Astrocyte (in vitro differentiated cells and primary cell): ENCODE measurements at regions not wholly inside any gene's neighbourhood (a gene's known extent, or its start where the extent isn't known, plus 50 kb on each side); places are given as distances from the start of the nearest gene placed in this dataset.

ENCODE experiments used
- DNase-seq: peaks from one replicate; pipeline ENCODE4 v3.0.0-alpha.2; 2010; ENCODE audit warnings: low read depth
- FAIRE-seq: peaks from 2 replicates; lab custom pipeline; 2011; peaks lifted over from hg19 to GRCh38; lab: Jason Lieb, UNC
- H2AFZ ChIP-seq: 2 replicates; pipeline ENCODE4 v1.6.0; 2012; ENCODE audit warnings: low read depth, low read length, inconsistent platforms
- H3K27ac ChIP-seq: 2 replicates; pipeline ENCODE4 v1.5.1; 2011; ENCODE audit warnings: low read depth, low read length, inconsistent platforms
- H3K27me3 ChIP-seq: 2 replicates; pipeline ENCODE4 v1.6.0; 2011; ENCODE audit warnings: low read length, inconsistent platforms; ENCODE audit not compliant: insufficient read depth
- H3K36me3 ChIP-seq: 2 replicates; pipeline ENCODE4 v1.5.1; 2011; ENCODE audit warnings: low read length, inconsistent platforms; ENCODE audit not compliant: insufficient read depth
- H3K4me1 ChIP-seq: 2 replicates; pipeline ENCODE4 v1.5.1; 2011; ENCODE audit warnings: low read length, inconsistent platforms; ENCODE audit not compliant: insufficient read depth
- H3K4me2 ChIP-seq: 2 replicates; pipeline ENCODE4 v1.6.0; 2012; ENCODE audit warnings: low read length, inconsistent platforms
- H3K4me3 ChIP-seq: 2 replicates; pipeline ENCODE4 v1.5.1; 2011; ENCODE audit warnings: low read depth, mild to moderate bottlenecking, low read length, inconsistent platforms; ENCODE audit not compliant: insufficient read depth
- H3K79me2 ChIP-seq: 2 replicates; pipeline ENCODE4 v1.6.0; 2012; ENCODE audit warnings: mild to moderate bottlenecking, low read length, inconsistent platforms; ENCODE audit not compliant: insufficient read depth
- H3K9ac ChIP-seq: 2 replicates; pipeline ENCODE4 v1.6.0; 2012; ENCODE audit warnings: mild to moderate bottlenecking, low read length, inconsistent platforms
- H3K9me3 ChIP-seq: 2 replicates; pipeline ENCODE4 v1.5.1; 2012; ENCODE audit warnings: low read depth, mild to moderate bottlenecking, low read length, inconsistent platforms; ENCODE audit not compliant: insufficient read depth
- H4K20me1 ChIP-seq: 2 replicates; pipeline ENCODE4 v1.6.0; 2012; ENCODE audit warnings: low read length, inconsistent platforms; ENCODE audit not compliant: insufficient read depth
- H3K27ac Mint-ChIP-seq: one replicate; pipeline ENCODE4 v1.8.0; 2021; ENCODE audit warnings: mild to moderate bottlenecking, mixed read lengths; ENCODE audit not compliant: unreplicated experiment
- H3K27me3 Mint-ChIP-seq: one replicate; pipeline ENCODE4 v1.8.0; 2021; ENCODE audit warnings: low read depth, mixed read lengths; ENCODE audit not compliant: unreplicated experiment
- H3K36me3 Mint-ChIP-seq: one replicate; pipeline ENCODE4 v1.8.0; 2021; ENCODE audit warnings: low read depth, mixed read lengths; ENCODE audit not compliant: unreplicated experiment
- H3K4me1 Mint-ChIP-seq: one replicate; pipeline ENCODE4 v1.8.0; 2021; ENCODE audit warnings: low read depth, mixed read lengths; ENCODE audit not compliant: unreplicated experiment
- H3K4me3 Mint-ChIP-seq: one replicate; pipeline ENCODE4 v1.8.0; 2021; ENCODE audit warnings: mild to moderate bottlenecking, moderate library complexity, mixed read lengths; ENCODE audit not compliant: unreplicated experiment
- H3K9me3 Mint-ChIP-seq: one replicate; pipeline ENCODE4 v1.8.0; 2021; ENCODE audit warnings: mild to moderate bottlenecking, mixed read lengths; ENCODE audit not compliant: unreplicated experiment
- CTCF ChIP-seq: IDR thresholded peaks from 2 replicates; pipeline ENCODE4 v1.5.1; 2011; ENCODE audit warnings: low read depth, mild to moderate bottlenecking, inconsistent platforms, low read length, moderate library complexity; ENCODE audit not compliant: insufficient read depth
- EZH2 ChIP-seq: IDR thresholded peaks from 2 replicates; pipeline ENCODE4 v1.6.1; 2012; ENCODE audit warnings: mild to moderate bottlenecking, low read length, inconsistent platforms; ENCODE audit not compliant: insufficient read depth

- H3K4me2 ChIP-seq, result no peak overlapping the region
- H3K4me3 Mint-ChIP-seq, result no peak overlapping the region
- TF ChIP-seq EZH2 (no peak), CTCF (no peak)
- H3K27ac Mint-ChIP-seq, result peak overlapping the region; percentile 48
- no peak overlapping the region for H2AFZ ChIP-seq
- peaks cover 5% of the 10 kb centered on the region for H3K9me3 Mint-ChIP-seq
- H3K4me3 ChIP-seq, result no peak overlapping the region
- peaks cover 1% of the 10 kb centered on the region for H3K36me3 Mint-ChIP-seq
- H3K27me3 ChIP-seq, result peaks cover 11% of the 10 kb centered on the region
- H3K4me1 Mint-ChIP-seq, result peaks cover 38% of the 10 kb centered on the region
- FAIRE-seq (no peak), DNase-seq (no peak)
- peaks cover 11% of the 10 kb centered on the region for H3K4me1 ChIP-seq
- no peaks in the 10 kb centered on the region for H4K20me1 ChIP-seq
- H3K79me2 ChIP-seq, result no peaks in the 10 kb centered on the region
- no peak overlapping the region for H3K9ac ChIP-seq
- no peak overlapping the region for H3K27ac ChIP-seq
- no peaks in the 10 kb centered on the region for H3K36me3 ChIP-seq
- H3K9me3 ChIP-seq, result no peaks in the 10 kb centered on the region
- H3K27me3 Mint-ChIP-seq, result no peaks in the 10 kb centered on the region
Measured at GRCh38 chr9:85423422-85423821, 318.3 kb downstream of the AGTPBP1 start.

GRCh38 chr9:85421641-85422040, 320.1 kb downstream of the AGTPBP1 start:
- Histone ChIP-seq H3K27me3 (no peaks in the 10 kb centered on the region), H2AFZ (no peak overlapping the region), H3K27ac (no peak overlapping the region), H3K4me2 (peak overlapping the region; percentile 21), H3K9me3 (no peaks in the 10 kb centered on the region), H3K4me1 (peaks cover 11% of the 10 kb centered on the region), H3K36me3 (no peaks in the 10 kb centered on the region), H3K79me2 (no peaks in the 10 kb centered on the region), H3K9ac (no peak overlapping the region), H3K4me3 (no peak overlapping the region), H4K20me1 (no peaks in the 10 kb centered on the region)
- Mint-ChIP-seq H3K9me3 (peaks cover 5% of the 10 kb centered on the region), H3K36me3 (no peaks in the 10 kb centered on the region), H3K27me3 (no peaks in the 10 kb centered on the region), H3K4me1 (peaks cover 46% of the 10 kb centered on the region), H3K4me3 (peak overlapping the region; percentile 60), H3K27ac (peak overlapping the region; percentile 100)
- DNase-seq (peak; percentile 77), FAIRE-seq (no peak)
- TF ChIP-seq CTCF (no peak), EZH2 (no peak)

- peak overlapping the region; percentile 100 for H3K27ac Mint-ChIP-seq
Measured at GRCh38 chr9:85420750-85421149, 321.0 kb downstream of the AGTPBP1 start.

More at GRCh38 chr9:85420750-85421149, 321.0 kb downstream of the AGTPBP1 start:
- Histone ChIP-seq H3K4me1 (peaks cover 11% of the 10 kb centered on the region), H3K36me3 (no peaks in the 10 kb centered on the region), H4K20me1 (no peaks in the 10 kb centered on the region), H3K27ac (no peak overlapping the region), H3K79me2 (no peaks in the 10 kb centered on the region), H2AFZ (no peak overlapping the region), H3K27me3 (no peaks in the 10 kb centered on the region), H3K9ac (no peak overlapping the region), H3K4me3 (no peak overlapping the region), H3K9me3 (no peaks in the 10 kb centered on the region), H3K4me2 (no peak overlapping the region)
- Mint-ChIP-seq H3K36me3 (no peaks in the 10 kb centered on the region), H3K9me3 (peaks cover 5% of the 10 kb centered on the region), H3K4me3 (peak overlapping the region; percentile 51), H3K4me1 (peaks cover 53% of the 10 kb centered on the region), H3K27me3 (no peaks in the 10 kb centered on the region)
- TF ChIP-seq CTCF, result no peak
- TF ChIP-seq EZH2, result no peak
- FAIRE-seq, result no peak
- DNase-seq, result peak; percentile 28
